ENCODE measurements at regions not wholly inside any gene's neighbourhood (a gene's known extent, or its start where the extent isn't known, plus 50 kb on each side); places are given as distances from the start of the nearest gene placed in this dataset.

GRCh38 chr13:24613128-24613527 lies 67.1 kb upstream of the ATP12A start:
- WGBS, 2 donors: 68 to 91% methylated on average over 3 of the region's 3 CpGs
- DNase-seq (ENCODE audit: low spot score in 2 of 2): no peak
- no peak overlapping the region for H3K4me3 ChIP-seq
- H3K4me1 ChIP-seq: no peaks in the 10 kb centered on the region
- H3K36me3 ChIP-seq: no peaks in the 10 kb centered on the region
- H3K27me3 ChIP-seq: no peaks in the 10 kb centered on the region
- TF ChIP-seq EP300 (IDR thresholded peaks at IDR 0.05): no peak
- no peak for TF ChIP-seq CTCF (IDR thresholded peaks at IDR 0.05)
- no peak for TF ChIP-seq POLR2A (IDR thresholded peaks at IDR 0.05)
- no peak overlapping the region for H3K27ac ChIP-seq
- no peaks in the 10 kb centered on the region for H3K9me3 ChIP-seq

DNA sequence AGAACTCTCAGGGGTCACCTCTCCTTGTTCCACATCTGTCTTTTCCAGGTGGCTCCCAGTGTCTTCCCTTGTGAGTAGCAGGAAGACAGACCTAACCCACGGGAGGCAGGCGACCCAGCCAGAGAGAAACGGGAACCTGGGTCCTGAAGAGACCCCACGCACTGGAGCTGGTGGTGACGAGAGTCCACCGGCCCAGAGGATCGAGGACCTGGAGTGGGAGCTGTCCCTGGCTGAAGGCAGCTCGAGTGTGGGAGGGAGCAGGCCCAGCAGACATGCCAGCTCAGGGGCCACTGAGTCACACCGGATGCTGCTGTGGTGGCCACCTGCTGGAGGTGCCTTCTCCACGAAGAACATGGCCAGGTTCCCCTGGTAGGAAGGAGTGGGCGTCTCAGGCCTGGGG lies 66.5 kb upstream of the ATP12A start:
- no peaks in the 10 kb centered on the region for H3K9me3 ChIP-seq
- DNase-seq (ENCODE audit: low spot score in 2 of 2): no peak
- no peak overlapping the region for H3K27ac ChIP-seq
- WGBS, 2 donors: 85 to 95% methylated on average over 11 of the region's 11 CpGs
- no peak overlapping the region for H3K4me3 ChIP-seq
- H3K4me1 ChIP-seq: peaks cover 0 to 1% (median 0%) of the 10 kb centered on the region in 4 donors
- H3K36me3 ChIP-seq: no peaks in the 10 kb centered on the region
- no peaks in the 10 kb centered on the region for H3K27me3 ChIP-seq
- TF ChIP-seq CTCF (IDR thresholded peaks at IDR 0.05): no peak
- no peak for TF ChIP-seq POLR2A (IDR thresholded peaks at IDR 0.05)
- TF ChIP-seq EP300 (IDR thresholded peaks at IDR 0.05): no peak

GRCh38 chr13:24614306-24615080 lies 65.7 kb upstream of the ATP12A start:
- Histone ChIP-seq H3K4me3 (no peak overlapping the region), H3K9me3 (no peaks in the 10 kb centered on the region), H3K36me3 (no peaks in the 10 kb centered on the region), H3K27me3 (no peaks in the 10 kb centered on the region), H3K27ac (no peak overlapping the region), H3K4me1 (peaks cover 0 to 4% (median 0%) of the 10 kb centered on the region in 4 donors)
- TF ChIP-seq EP300 (IDR thresholded peaks at IDR 0.05) (no peak), CTCF (IDR thresholded peaks at IDR 0.05) (no peak), POLR2A (IDR thresholded peaks at IDR 0.05) (no peak)
- 83 to 90% methylated on average over 14 to 15 of the region's 15 CpGs for WGBS, 2 donors
- DNase-seq (ENCODE audit: low spot score in 2 of 2): no peak

DNA sequence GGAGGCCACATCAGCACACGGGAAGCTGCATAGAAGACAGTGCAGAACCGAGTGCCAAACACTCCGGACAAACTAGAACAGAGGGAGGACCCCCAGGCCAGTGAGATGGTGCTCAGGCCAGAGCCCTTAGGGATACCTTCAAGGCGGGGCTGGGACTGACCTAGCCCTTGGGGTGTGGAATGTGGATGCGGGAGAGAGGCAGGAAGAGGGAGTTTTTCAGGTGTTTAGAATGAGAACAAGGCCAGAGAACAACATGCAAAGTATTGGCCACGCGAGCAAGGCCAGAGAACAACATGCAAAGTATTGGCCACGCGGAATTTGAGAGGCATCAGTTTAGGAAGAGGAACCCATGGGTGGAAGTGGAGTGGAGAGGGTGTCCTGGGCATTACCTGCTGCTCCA lies 65.1 kb upstream of the ATP12A start:
- DNase-seq (ENCODE audit: low spot score in 2 of 2): no peak
- no peaks in the 10 kb centered on the region for H3K9me3 ChIP-seq
- H3K36me3 ChIP-seq: no peaks in the 10 kb centered on the region
- no peaks in the 10 kb centered on the region for H3K27me3 ChIP-seq
- H3K4me3 ChIP-seq: no peak overlapping the region
- H3K27ac ChIP-seq: no peak overlapping the region
- peaks cover 0 to 4% (median 0%) of the 10 kb centered on the region in 4 donors for H3K4me1 ChIP-seq
- 87 to 90% methylated on average over 9 of the region's 9 CpGs for WGBS, 2 donors
- no peak for TF ChIP-seq EP300 (IDR thresholded peaks at IDR 0.05)
- TF ChIP-seq CTCF (IDR thresholded peaks at IDR 0.05): no peak
- no peak for TF ChIP-seq POLR2A (IDR thresholded peaks at IDR 0.05)

DNA sequence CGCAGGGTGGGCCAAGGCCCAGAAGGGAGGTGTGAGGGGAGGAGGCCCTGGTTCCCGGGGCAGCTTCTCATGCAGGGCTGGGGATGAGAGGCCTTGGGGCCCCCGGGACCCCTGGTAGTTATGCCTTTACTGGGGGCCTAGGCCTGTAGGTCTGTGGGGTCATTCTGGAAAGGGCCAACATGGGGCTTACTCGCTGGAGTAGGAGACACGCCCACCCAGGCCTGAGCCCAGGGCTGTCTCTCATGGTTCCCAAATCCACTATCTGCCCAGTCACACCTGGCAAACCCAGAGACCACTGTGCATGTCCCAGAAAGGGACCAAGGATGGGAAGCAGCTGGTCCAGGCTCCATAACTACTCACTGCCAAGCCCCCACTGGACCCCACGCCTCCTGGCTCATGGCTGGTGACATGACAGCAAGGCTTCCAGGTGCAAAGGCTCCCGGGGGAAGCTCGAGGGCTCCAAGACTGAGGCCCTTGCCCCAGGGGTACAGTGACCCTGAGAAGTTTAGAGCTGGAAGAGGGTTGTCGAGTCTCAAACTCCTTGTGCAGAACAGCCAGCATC lies 64.2 kb upstream of the ATP12A start:
- H3K9me3 ChIP-seq: no peaks in the 10 kb centered on the region
- 79 to 95% methylated on average over 5 to 9 of the region's 9 CpGs for WGBS, 2 donors
- no peaks in the 10 kb centered on the region for H3K27me3 ChIP-seq
- H3K36me3 ChIP-seq: no peaks in the 10 kb centered on the region
- H3K4me1 ChIP-seq: peaks cover 0 to 4% (median 0%) of the 10 kb centered on the region in 4 donors
- H3K4me3 ChIP-seq: no peak overlapping the region
- DNase-seq (ENCODE audit: low spot score in 2 of 2): no peak
- TF ChIP-seq POLR2A (IDR thresholded peaks at IDR 0.05) (no peak), CTCF (IDR thresholded peaks at IDR 0.05) (no peak), EP300 (IDR thresholded peaks at IDR 0.05) (no peak)
- no peak overlapping the region for H3K27ac ChIP-seq
